K562 (cell line): ENCODE measurements at regions not wholly inside any gene's neighbourhood (a gene's known extent, or its start where the extent isn't known, plus 50 kb on each side); places are given as distances from the start of the nearest gene placed in this dataset.

Experiments used
- ATAC-seq: fragments of 200-7000 bp; cut with Tn5 transposase; 3 replicates; pipeline ENCODE4 v1.9.1; 2020; ENCODE audit warnings: moderate library complexity
- BruUV-seq: library from RNA; stranded (reverse); fragments of 400-500 nt; replicated peaks from 2 replicates; lab custom pipeline; 2021; lab: Mats Ljungman, UMichigan
- CTCF ChIA-PET: fragments of 300-600 bp; formaldehyde crosslinking; extraction: SDS; loops from one replicate; lab custom pipeline; 2021; ENCODE audit warnings: low intra/inter-chr PET ratio; lab: Yijun Ruan, JAX
- POLR2A ChIA-PET: fragments of 300-600, 350-650 bp; sonication (Branson Sonifier 250); formaldehyde crosslinking; extraction: SDS; loops from one replicate; lab custom pipeline; 2021; ENCODE audit warnings: antibody characterized with exemption, inconsistent platforms; lab: Yijun Ruan, JAX
- DNase-seq, 4 experiments: peaks; one replicate each; pipeline versions ENCODE4 v3.0.0 to v3.0.0-alpha.2; 2011 to 2018; ENCODE audit warnings: low spot score in 3 of 4, mixed read lengths in 3 of 4; ENCODE audit errors: extremely low read depth in 1 of 4
- FAIRE-seq: peaks from 2 replicates; lab custom pipeline; 2011; peaks lifted over from hg19 to GRCh38; lab: Jason Lieb, UNC
- H2AFZ ChIP-seq: 2 replicates; pipeline ENCODE4 v1.6.0; 2011; ENCODE audit warnings: low read depth, low read length, control low read depth, inconsistent platforms
- H3K27ac ChIP-seq: fragments of 200-600 bp; 3 replicates; pipeline ENCODE4 v1.8.0; 2011; ENCODE audit warnings: low read depth, mild to moderate bottlenecking, control low read depth, inconsistent platforms, low read length, moderate library complexity, mixed read lengths; ENCODE audit errors: extremely low read depth
- H3K27me3 ChIP-seq, 2 experiments: fragments of 300-600 bp in 1 of 2; 2 replicates in 1 of 2; 3 replicates in 1 of 2; pipeline versions ENCODE4 v1.6.0 to v1.8.0; 2011; ENCODE audit warnings: inconsistent platforms in 2 of 2, low read length in 2 of 2, mild to moderate bottlenecking in 1 of 2, mixed read lengths in 1 of 2, moderate library complexity in 1 of 2; ENCODE audit not compliant: control insufficient read depth in 2 of 2, insufficient read depth in 2 of 2
- H3K36me3 ChIP-seq: fragments of 300-600 bp; 3 replicates; pipeline ENCODE4 v1.8.0; 2011; ENCODE audit warnings: mild to moderate bottlenecking, low read length, inconsistent platforms; ENCODE audit not compliant: control insufficient read depth, insufficient read depth
- H3K4me1 ChIP-seq, 2 experiments: fragments of 200-600 bp in 1 of 2; replicated peaks in 1 of 2; 2 replicates in 1 of 2; 3 replicates in 1 of 2; pipeline versions ENCODE4 v1.5.1 to v1.8.0; 2011; ENCODE audit warnings: inconsistent platforms in 2 of 2, low read length in 2 of 2, mild to moderate bottlenecking in 1 of 2, mixed read lengths in 1 of 2, moderate library complexity in 1 of 2; ENCODE audit not compliant: control insufficient read depth in 2 of 2, insufficient read depth in 2 of 2
- H3K4me2 ChIP-seq: 2 replicates; pipeline ENCODE4 v1.6.1; 2011; ENCODE audit warnings: low read length, control low read depth, inconsistent platforms, mixed read lengths; ENCODE audit not compliant: insufficient read depth
- H3K4me3 ChIP-seq: fragments of 200-600 bp; sonication (generic), shearing (Covaris generic); 2 replicates; pipeline ENCODE4 v1.5.1; 2016; ENCODE audit warnings: control low read depth, inconsistent platforms
- H3K79me2 ChIP-seq: fragments of 200-600 bp; 3 replicates; pipeline ENCODE4 v1.8.0; 2011; ENCODE audit warnings: low read length, inconsistent platforms; ENCODE audit not compliant: control insufficient read depth, insufficient read depth
- H3K9ac ChIP-seq, 2 experiments: 2 replicates each; pipeline versions ENCODE4 v1.6.0 to v1.6.1; 2011; ENCODE audit warnings: low read depth in 2 of 2, low read length in 2 of 2, control low read depth in 1 of 2, inconsistent platforms in 1 of 2, mild to moderate bottlenecking in 1 of 2, mixed read lengths in 1 of 2; ENCODE audit not compliant: insufficient read depth in 1 of 2
- H3K9me1 ChIP-seq: one replicate; pipeline ENCODE4 v1.6.0; 2011; ENCODE audit warnings: inconsistent platforms, mild to moderate bottlenecking, low read length, moderate library complexity; ENCODE audit not compliant: control insufficient read depth, insufficient read depth
- H3K9me3 ChIP-seq: replicated peaks from 2 replicates; pipeline ENCODE4 v1.5.1; 2011; ENCODE audit warnings: low read depth, low read length, inconsistent platforms; ENCODE audit not compliant: control insufficient read depth, insufficient read depth
- H4K20me1 ChIP-seq: replicated peaks from 2 replicates; pipeline ENCODE4 v1.6.1; 2011; ENCODE audit warnings: low read length, inconsistent platforms, mixed read lengths; ENCODE audit not compliant: control insufficient read depth, insufficient read depth
- CHD4 ChIP-seq: fragments of 200-600 bp; sonication (generic); IDR thresholded peaks from 3 replicates; pipeline ENCODE4 v1.6.1; 2012; ENCODE audit warnings: low read depth, mild to moderate bottlenecking, mixed read lengths, low read length, inconsistent platforms; ENCODE audit not compliant: insufficient read depth, insufficient replicate concordance, poor library complexity, severe bottlenecking
- ETS2 ChIP-seq: IDR thresholded peaks from 2 replicates; pipeline ENCODE4 v1.6.1; 2016; ENCODE audit warnings: borderline replicate concordance, missing genetic modification characterization, mild to moderate bottlenecking, moderate library complexity, missing compliant biosample characterization; ENCODE audit not compliant: poor library complexity, severe bottlenecking
- FOXK2 ChIP-seq, 2 experiments: fragments of 450-650 bp; IDR thresholded peaks in 1 of 2; conservative IDR thresholded peaks in 1 of 2; 2 replicates each; pipeline ENCODE4 v1.6.1; 2016; ENCODE audit warnings: low read depth in 2 of 2, mild to moderate bottlenecking in 1 of 2
- GABPB1 ChIP-seq: sonication (generic); formaldehyde crosslinking; IDR thresholded peaks from 2 replicates; pipeline ENCODE4 v1.8.0; 2022; ENCODE audit warnings: mild to moderate bottlenecking, missing genetic modification reagents
- MXI1 ChIP-seq: IDR thresholded peaks from 2 replicates; pipeline ENCODE4 v1.6.1; 2011; ENCODE audit warnings: low read depth, mild to moderate bottlenecking, improper control_type of control experiment, low read length
- RUNX1 ChIP-seq: sonication (generic); IDR thresholded peaks from 2 replicates; pipeline ENCODE4 v1.6.1; 2016; ENCODE audit warnings: antibody characterized with exemption, low read depth
- ZNF217 ChIP-seq: sonication (generic); formaldehyde crosslinking; IDR thresholded peaks from 2 replicates; pipeline ENCODE4 v1.8.0; 2022; ENCODE audit warnings: mild to moderate bottlenecking, missing genetic modification reagents
- ZNF316 ChIP-seq: fragments of 450-650 bp; IDR thresholded peaks from 2 replicates; pipeline ENCODE4 v1.6.1; 2016
- ZNF347 ChIP-seq: fragments of 450-650 bp; formaldehyde crosslinking; IDR thresholded peaks from 2 replicates; pipeline ENCODE4 v1.4.0; 2020; ENCODE audit warnings: low read depth, mild to moderate bottlenecking, moderate library complexity
- ZNF668 ChIP-seq: fragments of 250-450 bp; sonication (Bioruptor Pico); IDR thresholded peaks from 2 replicates; pipeline ENCODE4 v1.8.0; 2022; ENCODE audit warnings: mild to moderate bottlenecking, inconsistent platforms
- in situ Hi-C: fragments of 300-500 bp; cut with MboI; formaldehyde crosslinking; loops from 4 replicates; pipeline ENCODE4 v1.15.0; 2018; ENCODE audit warnings: inconsistent platforms, mixed read lengths
- intact Hi-C: fragments of 100-400 bp; cut with micrococcal nuclease; formaldehyde crosslinking; loops from 2 replicates; pipeline ENCODE4 v1.14.2; 2022
- TF ChIP-seq, protein P1 (sequence below): IDR thresholded peaks from 3 replicates; pipeline ENCODE4 v1.6.1; 2011; ENCODE audit warnings: borderline replicate concordance, mild to moderate bottlenecking, moderate library complexity; ENCODE audit not compliant: insufficient read length; ENCODE audit errors: extremely low read depth

DNA sequence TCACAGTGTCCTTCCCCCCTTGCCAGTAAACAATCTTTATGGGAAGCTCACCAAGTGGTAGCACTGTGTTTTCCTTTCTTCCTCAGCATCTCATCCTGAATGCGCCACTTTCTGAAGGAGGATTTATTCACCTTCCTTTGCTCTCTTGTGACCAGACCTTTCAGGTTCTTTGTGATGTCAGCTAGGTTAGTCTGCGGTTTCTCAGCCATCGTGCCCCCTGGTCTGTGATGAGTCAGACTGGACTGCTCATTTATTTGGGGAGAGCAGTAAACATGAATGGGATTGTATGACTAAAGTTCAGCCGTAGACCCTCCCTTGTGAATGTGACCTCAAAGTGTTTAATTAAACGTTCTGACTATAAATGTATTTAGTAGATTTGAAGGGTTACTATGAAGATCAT is 235.1 kb upstream of the CELF2 start (continued):
- no peak for TF ChIP-seq ETS2
- TF ChIP-seq GABPB1 (CRISPR knock-in tag): no peak
- no peak for TF ChIP-seq FOXK2 (conservative IDR thresholded peaks at IDR 0.05 in 1 of 2, IDR thresholded peaks at IDR 0.05 in 1 of 2; ENCODE audit: low read depth in 2 of 2)
- no peak for TF ChIP-seq ZNF217
- no peak for TF ChIP-seq ZNF668
- no peak for TF ChIP-seq CHD4

- H3K4me3 ChIP-seq: no peak overlapping the region
- H3K9me1 ChIP-seq: no peaks in the 10 kb centered on the region
- ChIA-PET CTCF (no interaction called here), POLR2A (no interaction called here)
- H3K79me2 ChIP-seq: no peaks in the 10 kb centered on the region
- no TSS peak for BruUV-seq
- in situ Hi-C loops (no loop called here), intact Hi-C loops (no loop called here)
- H3K4me2 ChIP-seq: no peak overlapping the region
- no peaks in the 10 kb centered on the region for H3K36me3 ChIP-seq
- no peak for DNase-seq
- no peaks in the 10 kb centered on the region for H3K27me3 ChIP-seq
- no peaks in the 10 kb centered on the region for H3K9me3 ChIP-seq
- H3K27ac ChIP-seq: no peak overlapping the region
- H4K20me1 ChIP-seq: no peaks in the 10 kb centered on the region
- H2AFZ ChIP-seq: no peak overlapping the region
- FAIRE-seq: no peak
- ATAC-seq: no peak
- H3K9ac ChIP-seq: no peak overlapping the region
- no peaks in the 10 kb centered on the region for H3K4me1 ChIP-seq
- TF ChIP-seq RUNX1 (no peak), ZNF347 (CRISPR knock-in tag) (no peak), ZNF316 (peak; percentile 34), MXI1 (no peak)
- TF ChIP-seq, protein P1, sequence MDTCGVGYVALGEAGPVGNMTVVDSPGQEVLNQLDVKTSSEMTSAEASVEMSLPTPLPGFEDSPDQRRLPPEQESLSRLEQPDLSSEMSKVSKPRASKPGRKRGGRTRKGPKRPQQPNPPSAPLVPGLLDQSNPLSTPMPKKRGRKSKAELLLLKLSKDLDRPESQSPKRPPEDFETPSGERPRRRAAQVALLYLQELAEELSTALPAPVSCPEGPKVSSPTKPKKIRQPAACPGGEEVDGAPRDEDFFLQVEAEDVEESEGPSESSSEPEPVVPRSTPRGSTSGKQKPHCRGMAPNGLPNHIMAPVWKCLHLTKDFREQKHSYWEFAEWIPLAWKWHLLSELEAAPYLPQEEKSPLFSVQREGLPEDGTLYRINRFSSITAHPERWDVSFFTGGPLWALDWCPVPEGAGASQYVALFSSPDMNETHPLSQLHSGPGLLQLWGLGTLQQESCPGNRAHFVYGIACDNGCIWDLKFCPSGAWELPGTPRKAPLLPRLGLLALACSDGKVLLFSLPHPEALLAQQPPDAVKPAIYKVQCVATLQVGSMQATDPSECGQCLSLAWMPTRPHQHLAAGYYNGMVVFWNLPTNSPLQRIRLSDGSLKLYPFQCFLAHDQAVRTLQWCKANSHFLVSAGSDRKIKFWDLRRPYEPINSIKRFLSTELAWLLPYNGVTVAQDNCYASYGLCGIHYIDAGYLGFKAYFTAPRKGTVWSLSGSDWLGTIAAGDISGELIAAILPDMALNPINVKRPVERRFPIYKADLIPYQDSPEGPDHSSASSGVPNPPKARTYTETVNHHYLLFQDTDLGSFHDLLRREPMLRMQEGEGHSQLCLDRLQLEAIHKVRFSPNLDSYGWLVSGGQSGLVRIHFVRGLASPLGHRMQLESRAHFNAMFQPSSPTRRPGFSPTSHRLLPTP: no peak
These were observed 232.0 kb upstream of the CELF2 start for GRCh38 chr10:10785627-10786026.
